GM12873 (cell line): ENCODE measurements at regions not wholly inside any gene's neighbourhood (a gene's known extent, or its start where the extent isn't known, plus 50 kb on each side); places are given as distances from the start of the nearest gene placed in this dataset.

Source experiments
- CTCF ChIP-seq: IDR thresholded peaks from 2 replicates; pipeline ENCODE4 v1.5.1; 2012; ENCODE audit warnings: low read depth, mild to moderate bottlenecking, moderate library complexity, low read length, control low read depth; ENCODE audit not compliant: insufficient read depth; ENCODE audit errors: missing control alignments

GRCh38 chr4:165724786-165725185 lies 148.3 kb upstream of the TLL1 start:
- TF ChIP-seq CTCF = no peak

- no peak for TF ChIP-seq CTCF
These were observed 147.7 kb upstream of the TLL1 start for GRCh38 chr4:165725352-165725751.

- TF ChIP-seq CTCF = no peak
These were observed 146.2 kb upstream of the TLL1 start for GRCh38 chr4:165726831-165727230.

GRCh38 chr4:165737309-165737972 lies 135.6 kb upstream of the TLL1 start:
- no peak for TF ChIP-seq CTCF

- TF ChIP-seq CTCF = no peak
These were observed 134.5 kb upstream of the TLL1 start for GRCh38 chr4:165738571-165738970.

- no peak for TF ChIP-seq CTCF
These were observed 132.1 kb upstream of the TLL1 start for GRCh38 chr4:165740911-165741310.

GRCh38 chr4:165743422-165743821 lies 129.6 kb upstream of the TLL1 start:
- TF ChIP-seq CTCF = no peak

GRCh38 chr4:165744370-165744769 lies 128.7 kb upstream of the TLL1 start:
- TF ChIP-seq CTCF = no peak
